GM18505 (cell line): ENCODE measurements at regions not wholly inside any gene's neighbourhood (a gene's known extent, or its start where the extent isn't known, plus 50 kb on each side); places are given as distances from the start of the nearest gene placed in this dataset.

Experiments used
- ATAC-seq: cut with Tn5 transposase; IDR thresholded peaks from one replicate; pipeline ENCODE4 v1.9.1; 2021; ENCODE audit not compliant: unreplicated experiment
- POLR2A ChIP-seq: IDR thresholded peaks from 4 replicates; pipeline ENCODE4 v1.6.1; 2011; ENCODE audit warnings: borderline replicate concordance; ENCODE audit not compliant: insufficient read depth, insufficient read length; ENCODE audit errors: extremely low read depth

- TF ChIP-seq POLR2A, result no peak
- no peak for ATAC-seq
These were observed 190.3 kb upstream of the PPFIA2 start for GRCh38 chr12:81949416-81949815.

GRCh38 chr12:81944886-81945285 lies 185.7 kb upstream of the PPFIA2 start:
- no peak for ATAC-seq

GRCh38 chr12:81942594-81942993 lies 183.4 kb upstream of the PPFIA2 start:
- no peak for TF ChIP-seq POLR2A
- ATAC-seq, result peak; percentile 83

More at GRCh38 chr12:81944886-81945285, 185.7 kb upstream of the PPFIA2 start:
- no peak for TF ChIP-seq POLR2A

- ATAC-seq, result no peak
- no peak for TF ChIP-seq POLR2A
These were observed 170.9 kb upstream of the PPFIA2 start for GRCh38 chr12:81930037-81930436.

GRCh38 chr12:81896771-81897170 lies 137.6 kb upstream of the PPFIA2 start:
- no peak for TF ChIP-seq POLR2A
- ATAC-seq, result no peak

- ATAC-seq, result no peak
- no peak for TF ChIP-seq POLR2A
These were observed 129.8 kb upstream of the PPFIA2 start for GRCh38 chr12:81888961-81889360.

- no peak for TF ChIP-seq POLR2A
- ATAC-seq, result no peak
These were observed 129.1 kb upstream of the PPFIA2 start for GRCh38 chr12:81888106-81888740.

- no peak for TF ChIP-seq POLR2A
- ATAC-seq, result no peak
These were observed 115.4 kb upstream of the PPFIA2 start for GRCh38 chr12:81874586-81874985.

- no peak for ATAC-seq
- TF ChIP-seq POLR2A, result no peak
These were observed 115.0 kb upstream of the PPFIA2 start for GRCh38 chr12:81874166-81874565.

- no peak for TF ChIP-seq POLR2A
- no peak for ATAC-seq
These were observed 113.2 kb upstream of the PPFIA2 start for GRCh38 chr12:81872400-81872799.

- no peak for ATAC-seq
These were observed 106.9 kb upstream of the PPFIA2 start for GRCh38 chr12:81866081-81866480.

GRCh38 chr12:81863406-81863805 lies 104.3 kb upstream of the PPFIA2 start:
- ATAC-seq, result no peak
- no peak for TF ChIP-seq POLR2A

More at GRCh38 chr12:81866081-81866480, 106.9 kb upstream of the PPFIA2 start:
- no peak for TF ChIP-seq POLR2A

- no peak for TF ChIP-seq POLR2A
- ATAC-seq, result no peak
These were observed 100.4 kb upstream of the PPFIA2 start for GRCh38 chr12:81859521-81859920.

GRCh38 chr12:81843599-81843998 lies 84.4 kb upstream of the PPFIA2 start:
- TF ChIP-seq POLR2A, result no peak

GRCh38 chr12:81835783-81836182 lies 76.6 kb upstream of the PPFIA2 start:
- TF ChIP-seq POLR2A, result no peak
- no peak for ATAC-seq

More at GRCh38 chr12:81843599-81843998, 84.4 kb upstream of the PPFIA2 start:
- no peak for ATAC-seq
